GM21825 (cell line): ENCODE measurements at regions not wholly inside any gene's neighbourhood (a gene's known extent, or its start where the extent isn't known, plus 50 kb on each side); places are given as distances from the start of the nearest gene placed in this dataset.
"Not testable (repeated sequence)": the region's sequence is repeated elsewhere in the genome, so short reads cannot be mapped to it uniquely, and the experiment has no call there.

Source experiments
- ATAC-seq: cut with Tn5 transposase; IDR thresholded peaks from one replicate; pipeline ENCODE4 v1.9.1; 2021; ENCODE audit warnings: mild to moderate bottlenecking, moderate library complexity; ENCODE audit not compliant: unreplicated experiment

DNA sequence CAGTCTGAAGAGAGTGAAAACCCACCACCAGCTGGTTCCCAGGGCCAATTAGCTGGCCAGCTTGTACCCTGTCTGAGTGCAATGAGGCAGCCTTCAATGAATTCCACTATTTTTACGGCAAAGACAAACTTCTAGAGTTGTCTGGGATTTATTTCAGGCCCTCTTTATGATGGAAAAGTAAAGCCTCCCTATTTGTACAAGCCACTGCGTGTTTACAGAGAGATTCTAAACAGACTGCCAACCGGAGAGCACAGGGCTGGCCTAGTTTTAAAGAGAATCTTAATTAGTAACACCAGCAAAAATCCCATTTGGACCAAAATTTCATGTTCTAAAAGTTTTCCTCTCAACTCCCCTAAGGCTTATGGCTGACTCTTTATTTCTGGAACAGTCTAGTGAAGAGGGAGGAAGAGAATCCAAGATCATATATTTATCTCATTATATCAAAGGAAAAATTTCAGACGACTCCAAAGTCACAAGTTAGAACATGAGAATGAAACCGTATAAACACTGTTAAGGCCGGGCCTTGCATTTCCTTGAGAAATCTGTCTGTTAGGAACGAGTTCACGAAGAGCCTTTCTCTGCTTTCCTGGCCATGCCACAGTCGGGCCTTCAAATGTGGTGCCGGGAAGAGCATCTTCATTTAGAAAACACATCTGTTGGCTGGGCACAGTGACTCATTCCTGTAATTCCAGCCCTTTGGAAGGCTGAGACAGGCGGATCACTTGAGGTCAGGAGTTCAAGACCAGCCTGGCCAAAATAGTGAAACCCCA is 724.6 kb upstream of the NRP1 start:
- no peak for ATAC-seq

DNA sequence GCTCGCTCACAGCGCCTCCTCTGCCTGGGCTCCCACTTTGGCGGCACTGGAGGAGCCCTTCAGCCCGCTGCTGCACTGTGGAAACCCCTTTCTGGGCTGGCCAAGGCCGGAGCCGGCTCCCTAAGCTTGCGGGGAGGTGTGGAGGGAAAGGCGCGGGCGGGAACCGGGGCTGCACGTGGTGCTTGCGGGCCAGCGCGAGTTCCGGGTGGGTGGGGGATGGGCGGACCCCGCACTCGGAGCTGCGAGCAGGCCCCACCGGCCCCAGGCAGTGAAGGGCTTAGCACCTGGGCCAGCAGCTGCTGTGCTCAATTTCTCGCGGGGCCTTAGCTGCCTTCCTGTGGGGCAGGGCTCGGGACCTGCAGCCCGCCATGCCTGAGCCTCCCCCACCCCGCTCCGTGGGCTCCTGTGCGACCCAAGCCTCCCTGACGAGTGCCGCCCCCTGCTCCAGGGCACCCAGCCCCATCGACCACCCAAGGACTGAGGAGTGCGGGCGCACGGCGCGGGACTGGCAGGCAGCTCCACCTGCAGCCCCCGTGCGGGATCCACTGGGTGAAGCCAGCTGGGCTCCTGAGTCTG is 721.0 kb upstream of the NRP1 start:
- not testable (repeated sequence) for ATAC-seq

DNA sequence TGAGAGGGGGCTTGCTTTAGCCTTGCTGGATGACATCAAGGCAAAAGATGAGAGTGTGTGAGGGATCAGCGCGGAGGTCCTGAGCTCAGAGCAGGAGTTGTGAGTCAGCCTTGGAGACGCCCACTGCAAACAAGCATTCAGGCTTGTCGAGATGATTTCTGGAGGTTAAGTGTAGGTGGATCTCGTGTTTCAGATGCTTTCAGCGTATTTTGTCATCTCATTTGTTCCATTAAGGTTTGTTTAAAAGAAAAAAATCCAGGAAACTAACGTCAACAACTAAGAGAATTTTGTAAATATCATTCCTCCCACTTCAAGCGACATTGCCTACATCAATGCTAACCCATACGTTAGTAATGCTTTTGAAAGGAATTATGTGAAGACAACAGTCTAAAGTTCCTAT is 715.4 kb upstream of the NRP1 start:
- no peak for ATAC-seq

DNA sequence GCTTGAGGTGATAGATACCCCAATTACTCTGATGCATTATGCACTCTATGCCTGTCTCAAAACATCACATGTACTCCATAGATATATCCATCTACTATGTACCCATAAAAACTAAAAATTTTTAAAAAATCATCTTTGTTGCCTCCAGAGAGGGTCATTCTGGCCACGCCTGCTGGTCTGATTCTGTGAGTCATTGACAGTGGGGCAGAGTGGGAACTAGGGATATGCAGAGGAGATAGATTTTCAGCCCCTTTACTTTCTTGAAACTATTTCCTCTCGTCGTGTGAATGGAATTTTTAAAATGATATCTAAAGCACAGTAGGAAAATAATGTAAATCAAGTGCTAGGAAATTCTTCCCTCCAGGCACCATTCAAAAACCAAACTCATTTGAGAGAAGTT is 715.0 kb upstream of the NRP1 start:
- ATAC-seq, result no peak

DNA sequence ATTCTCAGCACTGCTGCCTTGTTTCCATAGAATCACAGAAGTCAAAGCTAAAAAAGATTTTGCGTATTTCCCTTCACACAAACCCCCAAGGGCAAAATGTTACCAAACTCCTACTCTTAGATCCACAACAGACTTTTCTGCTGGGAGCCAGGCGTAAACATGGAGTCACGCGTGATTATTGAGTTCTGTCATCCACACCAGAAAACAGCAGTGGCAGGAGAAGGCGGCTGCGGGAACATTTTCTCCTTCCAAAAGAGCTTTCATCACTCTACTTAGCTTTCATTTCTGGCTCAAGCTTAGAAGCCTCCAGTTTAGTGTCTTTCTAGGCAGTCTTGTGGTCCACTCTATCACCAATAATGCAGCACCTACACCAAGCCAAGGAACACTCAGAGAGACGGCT is 712.9 kb upstream of the NRP1 start:
- ATAC-seq, result no peak

GRCh38 chr10:34046506-34047034 is 712.1 kb upstream of the NRP1 start:
- ATAC-seq, result no peak

GRCh38 chr10:34045571-34046190 is 711.2 kb upstream of the NRP1 start:
- no peak for ATAC-seq

- no peak for ATAC-seq
Observed at GRCh38 chr10:34041871-34042270, 707.4 kb upstream of the NRP1 start.

DNA sequence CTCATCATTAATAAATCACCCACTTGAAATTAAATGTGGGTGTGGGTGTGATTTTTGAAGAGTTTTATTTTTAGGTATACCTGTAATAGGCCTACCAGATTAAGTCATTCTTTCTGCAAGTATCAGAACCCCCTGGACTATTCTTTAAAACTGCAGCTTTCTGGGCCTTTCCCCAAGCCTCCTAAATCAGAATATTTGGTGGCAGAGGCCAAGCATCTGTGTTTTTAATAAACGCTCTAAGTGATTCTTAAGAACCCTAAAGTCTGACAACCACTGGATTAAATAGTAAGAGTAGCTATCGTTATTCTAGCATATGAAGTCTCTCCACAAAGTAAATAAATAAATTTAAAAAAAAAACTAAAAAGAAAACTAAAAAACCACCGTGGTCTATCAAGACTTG is 703.0 kb upstream of the NRP1 start:
- ATAC-seq, result no peak

DNA sequence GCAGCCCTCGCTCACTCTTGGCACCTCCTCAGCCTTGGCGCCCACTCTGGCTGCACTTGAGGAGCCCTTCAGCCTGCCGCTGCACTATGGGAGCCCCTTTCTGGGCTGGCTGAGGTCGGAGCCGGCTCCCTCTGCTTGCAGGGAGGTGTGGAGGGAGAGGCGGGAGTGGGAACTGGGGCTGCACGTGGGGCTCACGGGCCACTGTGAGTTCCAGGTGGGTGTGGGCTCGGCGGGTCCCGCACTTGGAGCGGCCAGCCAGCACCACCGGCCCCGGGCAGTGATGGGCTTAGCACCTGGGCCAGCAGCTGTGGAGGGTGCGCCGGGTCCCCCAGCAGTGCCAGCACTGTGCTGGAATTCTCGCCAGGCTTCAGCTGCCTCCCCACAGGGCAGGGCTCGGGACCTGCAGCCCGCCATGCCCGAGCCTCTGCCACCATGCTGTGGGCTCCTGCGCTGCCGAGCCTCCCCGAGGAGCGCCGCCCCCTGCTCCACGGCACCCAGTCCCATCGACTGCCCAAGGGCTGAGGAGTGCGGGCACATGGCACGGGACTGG is 700.8 kb upstream of the NRP1 start:
- ATAC-seq, result not testable (repeated sequence)

- no peak for ATAC-seq
Observed at GRCh38 chr10:34033078-34033477, 698.6 kb upstream of the NRP1 start.

DNA sequence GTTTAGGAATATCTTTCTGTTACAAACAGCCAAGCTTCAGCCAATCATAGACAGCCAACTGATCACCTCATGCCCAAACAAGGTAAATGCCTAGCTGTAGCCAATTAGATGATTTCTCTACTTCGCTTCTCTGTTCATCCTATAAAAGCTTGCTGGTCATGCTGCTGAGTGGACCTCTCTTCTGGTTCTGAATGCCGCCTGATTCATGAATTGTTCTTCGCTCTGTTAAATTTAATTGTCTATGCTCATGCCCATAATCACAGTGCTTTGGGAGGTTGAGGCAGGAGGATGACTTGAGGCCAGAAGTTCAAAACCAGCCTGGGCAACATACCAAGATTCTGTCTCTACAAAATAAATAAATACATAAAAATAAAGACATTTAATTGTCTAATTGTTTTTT is 698.1 kb upstream of the NRP1 start:
- ATAC-seq, result no peak

DNA sequence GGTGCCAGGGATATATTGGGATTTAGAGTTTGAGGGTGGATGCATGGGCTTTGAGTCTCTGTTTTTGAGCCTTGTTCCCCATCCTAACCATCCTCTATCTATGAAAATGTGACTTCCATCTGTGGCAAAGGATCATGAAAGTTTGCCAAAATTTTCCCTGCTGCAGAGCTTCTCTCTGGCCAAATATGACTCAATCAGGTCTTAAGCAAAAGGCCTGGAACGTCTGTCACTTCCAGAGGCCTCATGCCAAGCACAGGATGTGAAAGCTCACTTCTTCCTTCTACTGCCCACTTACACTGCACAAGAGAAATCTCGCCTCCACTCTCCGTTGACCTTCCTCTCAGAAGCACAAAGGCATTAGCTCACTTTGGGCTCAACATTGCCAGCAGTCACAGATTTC is 696.9 kb upstream of the NRP1 start:
- ATAC-seq, result no peak

DNA sequence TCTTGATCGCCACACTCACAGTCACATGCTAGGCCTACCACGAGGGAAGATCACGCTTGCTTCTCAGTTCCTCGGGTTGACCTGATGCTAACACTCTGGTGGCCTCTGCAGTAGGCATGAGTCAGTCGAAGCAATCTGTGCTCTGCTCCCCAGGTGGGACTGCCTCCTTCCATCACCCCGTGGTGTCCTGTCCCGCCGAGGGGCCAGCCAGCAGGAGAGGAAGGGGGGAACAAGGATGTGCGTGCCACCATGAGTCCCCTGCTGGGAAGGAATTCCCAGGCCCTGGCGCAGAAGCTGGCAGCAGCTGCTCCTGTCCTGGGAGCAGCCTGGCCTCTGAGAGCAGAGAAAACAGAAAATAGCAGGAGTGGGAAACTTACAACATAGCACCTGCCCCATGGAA is 695.0 kb upstream of the NRP1 start:
- ATAC-seq, result no peak

DNA sequence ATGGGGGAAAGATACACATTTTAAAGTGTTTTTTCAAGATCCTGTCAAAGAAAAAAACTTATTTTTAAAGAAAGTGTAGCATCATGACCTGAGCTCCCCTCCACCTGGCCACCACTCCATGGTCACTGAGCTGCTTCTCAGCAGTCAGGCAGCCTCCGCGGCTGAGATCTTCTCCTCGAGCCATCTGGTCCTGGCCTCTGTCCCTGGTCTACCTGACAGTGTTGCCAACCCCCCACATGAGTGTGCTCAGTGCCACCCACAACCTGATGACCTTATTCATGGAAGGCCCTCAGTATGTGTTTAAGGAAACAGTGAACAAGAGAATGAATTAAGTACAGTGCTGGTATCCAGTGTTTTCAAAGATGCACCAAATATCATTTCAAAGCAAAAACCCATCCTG is 694.5 kb upstream of the NRP1 start:
- ATAC-seq, result no peak

DNA sequence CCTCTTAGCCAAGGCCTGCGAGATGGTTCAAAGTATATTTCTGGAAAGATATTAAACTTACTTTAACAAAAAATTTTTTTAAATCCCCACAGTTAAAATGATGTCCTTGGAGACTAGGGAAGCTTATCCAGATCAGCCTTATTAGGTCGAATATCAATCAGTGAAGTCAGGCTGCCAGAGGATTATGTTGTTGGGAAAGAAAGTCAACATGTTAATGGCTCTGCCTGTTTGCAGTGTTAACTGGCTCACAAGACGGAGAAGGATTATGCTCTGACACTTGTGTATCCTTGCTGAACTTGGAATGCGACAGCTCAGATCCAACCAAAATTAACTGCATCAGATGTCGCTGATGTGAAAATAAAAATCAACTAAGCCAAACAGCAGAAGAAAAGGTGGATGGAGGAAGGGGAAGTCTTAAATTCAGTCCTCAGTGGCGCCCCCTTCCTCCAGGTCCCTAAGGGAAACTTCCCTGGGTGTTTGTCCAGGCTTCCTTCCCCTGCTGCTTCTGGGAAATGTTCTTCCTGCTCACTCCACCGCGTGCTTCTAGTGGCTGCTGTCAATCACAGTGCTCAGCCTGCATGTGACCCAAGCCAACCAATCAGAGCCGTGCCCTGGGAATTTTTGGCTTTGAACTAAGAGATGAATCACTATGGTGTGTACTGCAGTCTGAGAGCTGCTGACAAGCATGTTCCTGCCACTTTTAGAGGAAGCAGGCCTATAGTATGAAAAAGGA is 690.4 kb upstream of the NRP1 start:
- no peak for ATAC-seq

DNA sequence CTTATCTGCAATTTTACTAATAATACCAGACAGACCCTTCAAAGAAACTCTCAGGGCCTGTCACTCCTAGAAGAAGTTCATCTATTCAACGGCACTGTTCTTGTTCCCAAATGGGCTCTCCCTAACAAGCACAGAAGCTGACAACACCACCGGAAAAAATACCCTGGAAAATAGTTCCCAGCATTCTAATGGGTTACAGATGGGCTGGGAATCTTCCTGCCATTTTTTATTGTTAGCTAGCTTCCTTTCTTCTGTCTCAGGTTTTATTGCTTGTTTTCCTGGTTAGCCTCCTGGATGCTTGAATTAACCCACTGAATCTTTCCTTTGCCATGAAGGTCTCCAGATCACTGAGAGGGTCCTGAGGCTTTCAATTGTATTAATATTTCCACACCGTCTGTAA is 689.8 kb upstream of the NRP1 start:
- ATAC-seq, result no peak

- ATAC-seq, result no peak
Observed at GRCh38 chr10:34022195-34022594, 687.7 kb upstream of the NRP1 start.

GRCh38 chr10:34018784-34019183 is 684.3 kb upstream of the NRP1 start:
- no peak for ATAC-seq

DNA sequence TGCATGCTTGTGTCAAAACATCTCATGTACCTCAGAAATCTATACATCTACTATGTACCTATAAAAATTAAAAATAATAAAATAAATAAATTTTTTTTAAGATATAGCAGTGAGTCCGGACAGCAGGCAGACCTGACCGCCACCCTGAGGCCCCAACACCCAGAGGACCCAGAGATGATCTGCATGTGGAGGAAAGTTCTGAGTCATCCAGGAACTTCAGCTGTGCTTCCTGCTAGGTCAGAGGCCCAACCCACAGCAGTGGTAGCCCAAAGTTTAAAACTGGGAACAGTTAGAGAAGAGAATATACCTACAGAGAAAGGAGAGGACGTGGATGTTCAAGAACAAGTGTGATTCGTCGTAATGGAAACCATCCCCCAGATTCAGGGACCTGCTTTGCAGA is 683.7 kb upstream of the NRP1 start:
- no peak for ATAC-seq

DNA sequence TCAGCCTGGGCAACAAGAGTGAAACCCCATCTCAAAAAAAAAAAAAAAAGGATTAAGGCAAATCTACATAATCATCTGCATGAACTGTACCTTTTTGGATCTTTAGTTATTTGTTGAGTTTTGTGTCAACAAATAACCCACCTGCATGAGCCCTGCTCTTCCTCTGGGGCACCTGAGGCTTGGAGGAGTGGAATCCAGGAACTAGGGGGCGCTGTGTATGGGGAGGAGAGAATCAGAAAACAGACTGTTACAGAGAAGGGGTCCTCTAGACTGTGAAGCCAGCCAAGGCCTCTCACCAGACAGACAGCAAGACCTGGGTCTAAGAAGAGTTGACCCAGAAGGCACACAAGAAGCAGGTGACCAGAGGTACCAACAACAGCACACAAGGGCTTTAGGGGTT is 682.8 kb upstream of the NRP1 start:
- no peak for ATAC-seq
